GM18858 (cell line): ENCODE measurements at regions not wholly inside any gene's neighbourhood (a gene's known extent, or its start where the extent isn't known, plus 50 kb on each side); places are given as distances from the start of the nearest gene placed in this dataset.

ENCODE experiments used
- ATAC-seq: cut with Tn5 transposase; IDR thresholded peaks from one replicate; pipeline ENCODE4 v1.9.1; 2021; ENCODE audit not compliant: unreplicated experiment

DNA sequence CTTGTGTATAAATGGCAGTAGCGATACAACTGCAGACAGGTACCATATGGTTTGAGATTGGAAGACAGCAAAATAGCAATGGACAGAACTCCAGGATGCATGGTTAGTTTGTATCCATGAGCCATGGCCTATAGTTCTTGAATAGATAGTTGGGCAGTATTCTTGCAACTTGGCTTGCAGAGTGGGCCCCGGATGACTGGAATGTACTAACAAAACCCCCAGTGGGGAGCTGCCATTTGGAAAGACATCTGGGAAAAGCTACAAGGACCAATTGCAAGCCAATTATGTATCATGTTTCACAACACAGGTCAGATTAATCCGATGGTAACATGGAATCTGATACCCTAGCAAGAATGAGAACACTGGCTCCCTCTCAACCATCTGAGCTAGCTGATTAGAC lies 279.6 kb downstream of the RERGL start:
- ATAC-seq, result no peak

- no peak for ATAC-seq
Observed at GRCh38 chr12:17809206-17809605, 280.8 kb downstream of the RERGL start.

DNA sequence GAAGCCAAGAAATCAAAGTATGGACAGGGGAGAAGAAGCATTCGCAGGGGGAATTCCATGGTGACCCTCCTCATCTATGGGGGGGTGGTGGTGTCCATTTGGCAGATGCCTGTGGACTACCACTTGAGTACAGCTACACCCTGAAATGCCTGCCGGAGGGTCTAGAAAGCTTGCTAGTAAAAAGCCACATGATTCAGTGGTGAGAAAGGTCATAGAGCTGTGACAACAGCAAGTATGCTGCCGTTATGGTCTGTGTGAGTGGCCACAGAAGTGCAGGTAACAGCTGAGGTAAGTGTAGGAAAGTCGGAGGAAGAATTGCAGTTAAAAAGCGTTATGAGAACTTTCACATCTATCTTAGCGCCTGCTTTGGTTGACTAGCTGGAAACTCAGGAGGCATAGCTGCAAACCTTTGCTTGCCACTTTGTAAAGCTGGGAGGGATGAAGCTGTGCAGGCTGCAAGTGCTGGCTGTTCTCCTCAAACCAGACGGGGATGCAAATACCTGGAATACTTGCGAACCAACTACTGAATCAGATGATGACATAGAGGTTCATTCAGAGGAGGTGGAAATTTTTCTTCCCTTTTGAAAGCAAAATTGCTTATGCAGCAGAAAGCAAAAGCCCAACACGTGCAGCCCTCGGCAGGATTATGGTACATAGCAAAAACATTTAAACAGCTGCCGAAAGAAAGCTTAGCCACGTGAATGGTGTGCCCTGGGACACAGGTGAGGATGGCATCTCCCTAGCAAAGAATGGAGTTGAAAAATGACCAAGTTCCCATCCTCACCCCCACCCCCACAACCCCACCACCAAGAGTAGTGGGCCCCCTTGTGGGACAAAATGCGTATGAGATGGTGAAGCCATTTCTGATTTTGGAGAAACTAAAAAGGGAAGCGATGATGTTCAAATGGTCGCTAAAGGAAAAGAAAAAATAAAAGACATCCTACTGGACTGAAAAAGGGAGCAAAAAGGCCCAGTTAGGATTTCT lies 287.0 kb downstream of the RERGL start:
- ATAC-seq, result no peak

DNA sequence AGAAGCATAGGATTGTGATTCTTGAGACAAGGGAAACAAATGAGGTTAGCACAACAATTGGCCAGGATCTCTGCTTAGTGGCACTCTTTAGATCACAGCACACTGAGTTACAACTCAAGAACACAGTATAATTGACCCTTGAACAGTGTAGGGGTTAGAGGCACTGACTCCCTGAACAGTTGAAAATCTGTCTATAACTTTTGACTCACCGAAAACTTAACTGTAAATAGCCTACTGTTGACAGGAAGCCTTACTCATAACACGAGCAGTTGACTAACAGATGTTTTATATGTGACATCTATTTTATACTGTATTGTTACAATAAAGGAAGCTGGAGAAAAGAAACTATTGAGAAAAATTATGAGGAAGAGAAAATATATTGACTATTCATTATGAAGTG lies 296.1 kb downstream of the RERGL start:
- no peak for ATAC-seq

- no peak for ATAC-seq
Observed at GRCh38 chr12:17778242-17778641, 311.8 kb downstream of the RERGL start.

- no peak for ATAC-seq
Observed at GRCh38 chr12:17763366-17763765, 326.6 kb downstream of the RERGL start.

- no peak for ATAC-seq
Observed at GRCh38 chr12:17759982-17760381, 330.0 kb downstream of the RERGL start.
